ENCODE measurements at regions not wholly inside any gene's neighbourhood (a gene's known extent, or its start where the extent isn't known, plus 50 kb on each side); places are given as distances from the start of the nearest gene placed in this dataset.

GRCh38 chr6:105489216-105489530 lies 86.3 kb upstream of the PREP start:
- no peak overlapping the region for H3K4me3 Mint-ChIP-seq (ENCODE audit: unreplicated experiment)
- peaks cover 48% of the 10 kb centered on the region for H3K4me1 Mint-ChIP-seq (ENCODE audit: unreplicated experiment)
- no peaks in the 10 kb centered on the region for H3K9me3 Mint-ChIP-seq (ENCODE audit: unreplicated experiment)
- H3K36me3 Mint-ChIP-seq (ENCODE audit: low read depth, unreplicated experiment) = no peaks in the 10 kb centered on the region
- no peak for TF ChIP-seq CTCF (IDR thresholded peaks at IDR 0.05; ENCODE audit: unreplicated experiment)
- H3K27me3 Mint-ChIP-seq (ENCODE audit: unreplicated experiment) = no peaks in the 10 kb centered on the region
- no peak overlapping the region for H3K27ac Mint-ChIP-seq (ENCODE audit: unreplicated experiment)
- no peak for DNase-seq (ENCODE audit: low spot score)

GRCh38 chr6:105488516-105489215 lies 85.8 kb upstream of the PREP start:
- peaks cover 46% of the 10 kb centered on the region for H3K4me1 Mint-ChIP-seq (ENCODE audit: unreplicated experiment)
- peak overlapping the region; percentile 20 for H3K27ac Mint-ChIP-seq (ENCODE audit: unreplicated experiment)
- H3K36me3 Mint-ChIP-seq (ENCODE audit: low read depth, unreplicated experiment) = no peaks in the 10 kb centered on the region
- H3K27me3 Mint-ChIP-seq (ENCODE audit: unreplicated experiment) = no peaks in the 10 kb centered on the region
- no peak for DNase-seq (ENCODE audit: low spot score)
- H3K4me3 Mint-ChIP-seq (ENCODE audit: unreplicated experiment) = no peak overlapping the region
- H3K9me3 Mint-ChIP-seq (ENCODE audit: unreplicated experiment) = no peaks in the 10 kb centered on the region
- no peak for TF ChIP-seq CTCF (IDR thresholded peaks at IDR 0.05; ENCODE audit: unreplicated experiment)

GRCh38 chr6:105487040-105487790 lies 84.3 kb upstream of the PREP start:
- Mint-ChIP-seq H3K36me3 (ENCODE audit: low read depth, unreplicated experiment) (no peaks in the 10 kb centered on the region), H3K9me3 (ENCODE audit: unreplicated experiment) (no peaks in the 10 kb centered on the region), H3K27ac (ENCODE audit: unreplicated experiment) (no peak overlapping the region), H3K27me3 (ENCODE audit: unreplicated experiment) (no peaks in the 10 kb centered on the region), H3K4me1 (ENCODE audit: unreplicated experiment) (peaks cover 40% of the 10 kb centered on the region), H3K4me3 (ENCODE audit: unreplicated experiment) (no peak overlapping the region)
- no peak for DNase-seq (ENCODE audit: low spot score)
- TF ChIP-seq CTCF (IDR thresholded peaks at IDR 0.05; ENCODE audit: unreplicated experiment) = no peak

GRCh38 chr6:105485456-105485855 lies 82.6 kb upstream of the PREP start:
- Mint-ChIP-seq H3K4me3 (ENCODE audit: unreplicated experiment) (no peak overlapping the region), H3K27ac (ENCODE audit: unreplicated experiment) (no peak overlapping the region), H3K4me1 (ENCODE audit: unreplicated experiment) (peaks cover 40% of the 10 kb centered on the region), H3K9me3 (ENCODE audit: unreplicated experiment) (no peaks in the 10 kb centered on the region), H3K27me3 (ENCODE audit: unreplicated experiment) (no peaks in the 10 kb centered on the region), H3K36me3 (ENCODE audit: low read depth, unreplicated experiment) (no peaks in the 10 kb centered on the region)
- no peak for TF ChIP-seq CTCF (IDR thresholded peaks at IDR 0.05; ENCODE audit: unreplicated experiment)
- no peak for DNase-seq (ENCODE audit: low spot score)
